CD4-positive, CD25-positive, alpha-beta regulatory T cell (primary cell): ENCODE measurements at regions not wholly inside any gene's neighbourhood (a gene's known extent, or its start where the extent isn't known, plus 50 kb on each side); places are given as distances from the start of the nearest gene placed in this dataset.

Experiments
- ATAC-seq, 2 donors: fragments of 150-1000 bp; cut with Tn5 transposase; one replicate each; pipeline ENCODE4 v1.10.0; 2021; ENCODE audit warnings: low read depth in 2 of 2, moderate number of reproducible peaks in 2 of 2, moderate library complexity in 1 of 2
- DNase-seq, 3 donors: peaks; one replicate each; pipeline versions ENCODE4 v3.0.0 to v3.0.0-alpha.2; 2012 to 2022; ENCODE audit warnings: mixed read lengths in 1 of 3
- H3K27ac ChIP-seq: one replicate; pipeline ENCODE4 v1.7.0; 2013; ENCODE audit warnings: mild to moderate bottlenecking, low read length; ENCODE audit not compliant: insufficient read depth, poor library complexity, severe bottlenecking
- H3K27me3 ChIP-seq: one replicate; pipeline ENCODE4 v1.7.0; 2013; ENCODE audit warnings: low read length; ENCODE audit not compliant: control insufficient read depth, insufficient read depth
- H3K36me3 ChIP-seq: one replicate; pipeline ENCODE4 v1.7.0; 2013; ENCODE audit warnings: mild to moderate bottlenecking, low read length, moderate library complexity; ENCODE audit not compliant: control insufficient read depth, insufficient read depth
- H3K4me1 ChIP-seq: 2 replicates; pipeline ENCODE4 v1.7.0; 2013; ENCODE audit warnings: mild to moderate bottlenecking, low read length; ENCODE audit not compliant: insufficient read depth, control insufficient read depth, poor library complexity, severe bottlenecking
- H3K4me3 ChIP-seq: one replicate; pipeline ENCODE4 v1.7.0; 2013; ENCODE audit warnings: low read depth, mild to moderate bottlenecking, low read length, moderate library complexity
- H3K9me3 ChIP-seq, 2 experiments: 1 replicate in 1 of 2; 2 replicates in 1 of 2; pipeline ENCODE4 v1.7.0; 2013; ENCODE audit warnings: low read length in 2 of 2, mild to moderate bottlenecking in 1 of 2, moderate library complexity in 1 of 2; ENCODE audit not compliant: control insufficient read depth in 2 of 2
- H3K27ac Mint-ChIP-seq, 3 donors: one replicate each; pipeline ENCODE4 v1.8.0; 2020 to 2022; ENCODE audit warnings: mild to moderate bottlenecking in 3 of 3, mixed read lengths in 3 of 3, moderate library complexity in 2 of 3
- H3K27me3 Mint-ChIP-seq: one replicate; pipeline ENCODE4 v1.8.0; 2022; ENCODE audit warnings: mild to moderate bottlenecking, mixed read lengths
- H3K36me3 Mint-ChIP-seq: one replicate; pipeline ENCODE4 v1.8.0; 2020; ENCODE audit warnings: mixed read lengths
- H3K4me1 Mint-ChIP-seq, 4 donors: one replicate each; pipeline ENCODE4 v1.8.0; 2020 to 2022; ENCODE audit warnings: mixed read lengths in 4 of 4, mild to moderate bottlenecking in 1 of 4
- H3K4me3 Mint-ChIP-seq, 4 donors: one replicate each; pipeline ENCODE4 v1.8.0; 2020 to 2022; ENCODE audit warnings: mild to moderate bottlenecking in 4 of 4, mixed read lengths in 4 of 4, moderate library complexity in 3 of 4
- H3K9me3 Mint-ChIP-seq, 7 donors: one replicate each; pipeline ENCODE4 v1.8.0; 2020 to 2022; ENCODE audit warnings: mixed read lengths in 7 of 7, mild to moderate bottlenecking in 3 of 7, moderate library complexity in 2 of 7

DNA sequence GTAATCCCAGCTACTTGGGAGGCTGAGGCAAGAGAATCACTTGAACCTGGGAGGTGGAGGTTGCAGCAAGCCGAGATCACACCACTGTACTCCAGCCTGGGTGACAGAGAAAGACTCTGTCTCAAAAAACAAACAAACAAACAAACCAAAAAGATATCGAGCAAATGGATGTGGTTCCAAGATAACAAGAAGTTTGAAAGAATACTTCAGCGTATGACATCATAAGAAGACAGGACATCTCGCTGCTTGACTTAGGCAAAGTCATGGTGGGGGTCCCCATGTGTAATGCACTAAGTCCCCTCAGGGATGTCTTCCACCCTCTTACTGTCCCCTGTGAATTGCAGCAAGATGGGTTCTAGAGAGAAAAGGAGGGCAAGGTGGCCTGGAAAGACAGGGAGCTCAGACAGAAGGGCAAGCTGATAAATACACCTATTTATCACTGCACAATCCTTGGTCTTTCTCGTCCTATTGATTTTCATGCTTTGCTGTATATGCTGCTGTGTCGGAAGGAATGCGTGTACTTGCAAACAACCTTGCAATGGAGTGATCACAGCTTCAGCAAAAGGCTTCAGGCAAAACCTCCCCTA is 115.0 kb downstream of the BDH1 start:
- Mint-ChIP-seq H3K9me3 (peaks cover 0 to 4% (median 0%) of the 10 kb centered on the region in 7 donors), H3K4me1 (peaks cover 0 to 6% (median 0%) of the 10 kb centered on the region in 4 donors), H3K27me3 (peaks cover 22% of the 10 kb centered on the region), H3K27ac (no peak overlapping the region), H3K36me3 (no peaks in the 10 kb centered on the region), H3K4me3 (no peak overlapping the region)
- Histone ChIP-seq H3K27ac (no peak overlapping the region), H3K27me3 (no peaks in the 10 kb centered on the region), H3K4me1 (no peaks in the 10 kb centered on the region), H3K9me3 (no peaks in the 10 kb centered on the region), H3K36me3 (no peaks in the 10 kb centered on the region), H3K4me3 (no peak overlapping the region)
- no peak for ATAC-seq
- DNase-seq: no peak

DNA sequence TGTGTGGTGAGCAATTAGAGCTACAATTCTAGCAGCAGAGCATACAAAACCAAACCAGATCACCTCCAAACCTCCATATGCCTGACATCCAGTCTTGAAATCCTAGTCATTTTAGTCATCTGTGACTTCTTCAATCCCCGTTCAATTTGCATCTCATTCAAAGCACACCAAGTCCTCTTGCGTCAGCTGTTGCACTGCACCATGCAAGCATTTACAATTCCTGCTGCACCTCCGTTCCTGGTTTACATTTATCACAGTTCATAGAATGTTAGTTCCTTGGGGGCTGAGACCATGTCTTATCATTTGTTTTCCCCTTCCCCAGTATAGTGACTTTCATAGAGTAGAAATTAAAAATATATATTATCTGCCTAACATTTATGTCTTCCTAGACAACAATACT is 116.9 kb downstream of the BDH1 start:
- H3K27ac ChIP-seq: no peak overlapping the region
- no peaks in the 10 kb centered on the region for H3K27me3 ChIP-seq
- ATAC-seq (no peak), DNase-seq (no peak)
- no peaks in the 10 kb centered on the region for H3K4me1 ChIP-seq
- no peaks in the 10 kb centered on the region for H3K9me3 ChIP-seq
- no peak overlapping the region for H3K4me3 Mint-ChIP-seq
- no peaks in the 10 kb centered on the region for H3K36me3 ChIP-seq
- H3K9me3 Mint-ChIP-seq: peaks cover 0 to 1% (median 0%) of the 10 kb centered on the region in 7 donors
- H3K27ac Mint-ChIP-seq: no peak overlapping the region
- no peaks in the 10 kb centered on the region for H3K4me1 Mint-ChIP-seq
- H3K36me3 Mint-ChIP-seq: no peaks in the 10 kb centered on the region
- H3K27me3 Mint-ChIP-seq: peaks cover 19% of the 10 kb centered on the region
- no peak overlapping the region for H3K4me3 ChIP-seq

DNA sequence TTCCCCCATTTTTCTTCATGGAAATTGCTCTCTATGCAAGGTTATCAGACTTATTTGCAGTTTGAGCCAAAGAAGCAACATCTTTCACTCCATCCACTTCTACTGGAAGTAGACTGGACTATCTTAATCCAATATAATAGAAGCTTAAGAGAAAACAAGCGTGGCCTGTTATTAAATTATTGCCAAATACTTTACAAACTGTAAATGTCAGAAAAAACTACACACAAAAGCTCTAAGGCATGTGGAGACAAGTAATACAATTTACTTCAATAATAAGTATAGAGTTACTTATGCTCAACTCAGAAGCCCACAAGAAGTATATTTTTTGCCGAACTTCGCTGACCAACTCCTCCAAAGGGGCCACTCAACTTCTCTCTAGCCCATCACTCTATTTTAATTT is 120.3 kb downstream of the BDH1 start:
- DNase-seq (no peak), ATAC-seq (no peak)
- no peak overlapping the region for H3K4me3 Mint-ChIP-seq
- H3K27me3 ChIP-seq: no peaks in the 10 kb centered on the region
- H3K4me3 ChIP-seq: no peak overlapping the region
- peaks cover 0 to 1% (median 0%) of the 10 kb centered on the region in 7 donors for H3K9me3 Mint-ChIP-seq
- no peaks in the 10 kb centered on the region for H3K9me3 ChIP-seq
- H3K4me1 ChIP-seq: no peaks in the 10 kb centered on the region
- H3K27me3 Mint-ChIP-seq: peaks cover 19% of the 10 kb centered on the region
- no peak overlapping the region for H3K27ac Mint-ChIP-seq
- H3K36me3 ChIP-seq: no peaks in the 10 kb centered on the region
- no peaks in the 10 kb centered on the region for H3K4me1 Mint-ChIP-seq
- H3K27ac ChIP-seq: no peak overlapping the region
- H3K36me3 Mint-ChIP-seq: no peaks in the 10 kb centered on the region

DNA sequence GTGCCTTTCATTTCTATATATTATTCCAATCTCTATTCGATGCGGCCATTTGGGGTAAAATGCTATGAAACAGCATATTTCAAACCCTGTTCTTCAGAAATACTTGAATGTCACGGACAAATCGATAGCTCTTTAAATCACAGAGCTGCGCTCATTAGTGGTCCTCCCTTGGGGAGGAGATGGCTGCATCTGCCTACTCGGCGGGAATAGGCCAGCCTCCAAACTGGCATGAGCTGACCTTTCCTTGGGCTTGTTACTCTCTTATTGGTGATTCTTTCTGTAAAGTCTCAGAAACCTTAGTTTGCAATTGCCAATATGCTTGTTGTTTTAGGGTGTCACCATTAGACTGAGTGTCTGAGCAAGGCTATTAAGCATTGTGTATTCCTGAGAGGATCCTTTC is 120.9 kb downstream of the BDH1 start:
- Histone ChIP-seq H3K4me1 (no peaks in the 10 kb centered on the region), H3K4me3 (no peak overlapping the region), H3K9me3 (no peaks in the 10 kb centered on the region), H3K36me3 (no peaks in the 10 kb centered on the region), H3K27ac (no peak overlapping the region), H3K27me3 (no peaks in the 10 kb centered on the region)
- H3K9me3 Mint-ChIP-seq: peaks cover 0 to 1% (median 0%) of the 10 kb centered on the region in 7 donors
- no peaks in the 10 kb centered on the region for H3K4me1 Mint-ChIP-seq
- H3K36me3 Mint-ChIP-seq: no peaks in the 10 kb centered on the region
- H3K4me3 Mint-ChIP-seq: no peak overlapping the region
- peaks cover 14% of the 10 kb centered on the region for H3K27me3 Mint-ChIP-seq
- no peak overlapping the region for H3K27ac Mint-ChIP-seq
- DNase-seq (no peak), ATAC-seq (no peak)

DNA sequence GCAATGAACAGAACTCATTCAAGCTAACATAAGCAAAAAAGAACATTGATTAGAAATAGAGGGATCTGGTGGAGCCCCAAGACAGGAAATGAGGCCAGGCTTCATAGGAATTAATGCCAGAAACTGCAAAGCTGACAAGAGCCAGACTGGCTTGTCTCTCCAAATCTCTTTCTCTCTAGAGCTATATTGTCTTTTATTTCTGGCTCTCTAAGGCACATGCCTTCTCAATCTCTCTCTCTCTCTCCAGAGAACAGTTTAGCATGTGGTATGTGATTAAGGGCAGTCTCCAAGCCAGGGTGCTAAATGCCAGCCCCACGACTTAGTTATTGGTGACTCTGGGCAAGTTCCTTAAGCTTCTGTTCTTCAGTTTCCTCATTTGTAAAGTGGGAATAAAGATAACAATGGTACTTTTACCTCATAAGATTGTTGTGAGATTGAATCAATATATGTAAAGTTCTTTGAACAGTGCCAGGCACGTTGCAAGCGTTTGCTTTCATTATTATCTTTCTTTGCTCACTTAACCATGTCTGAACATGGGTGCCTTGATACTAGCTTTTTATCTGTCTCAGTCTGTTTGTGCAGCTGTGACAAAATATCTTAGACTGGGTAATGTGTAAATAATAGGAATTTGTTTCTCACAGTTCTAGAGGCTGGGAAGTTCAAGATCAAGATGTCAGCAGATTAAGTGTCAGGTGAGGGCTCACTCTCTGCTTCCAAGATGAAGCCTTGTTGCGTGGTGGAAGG is 123.2 kb downstream of the BDH1 start:
- no peak overlapping the region for H3K27ac ChIP-seq
- DNase-seq (no peak), ATAC-seq (no peak)
- no peaks in the 10 kb centered on the region for H3K9me3 ChIP-seq
- Mint-ChIP-seq H3K4me3 (no peak overlapping the region), H3K9me3 (no peaks in the 10 kb centered on the region), H3K27me3 (peaks cover 27% of the 10 kb centered on the region), H3K4me1 (peaks cover 9 to 16% (median 10%) of the 10 kb centered on the region in 4 donors), H3K27ac (peak overlapping the region in 2 of 3 donors; percentile 31 to 40), H3K36me3 (no peaks in the 10 kb centered on the region)
- peaks cover 9% of the 10 kb centered on the region for H3K4me1 ChIP-seq
- no peaks in the 10 kb centered on the region for H3K27me3 ChIP-seq
- H3K36me3 ChIP-seq: no peaks in the 10 kb centered on the region
- no peak overlapping the region for H3K4me3 ChIP-seq

DNA sequence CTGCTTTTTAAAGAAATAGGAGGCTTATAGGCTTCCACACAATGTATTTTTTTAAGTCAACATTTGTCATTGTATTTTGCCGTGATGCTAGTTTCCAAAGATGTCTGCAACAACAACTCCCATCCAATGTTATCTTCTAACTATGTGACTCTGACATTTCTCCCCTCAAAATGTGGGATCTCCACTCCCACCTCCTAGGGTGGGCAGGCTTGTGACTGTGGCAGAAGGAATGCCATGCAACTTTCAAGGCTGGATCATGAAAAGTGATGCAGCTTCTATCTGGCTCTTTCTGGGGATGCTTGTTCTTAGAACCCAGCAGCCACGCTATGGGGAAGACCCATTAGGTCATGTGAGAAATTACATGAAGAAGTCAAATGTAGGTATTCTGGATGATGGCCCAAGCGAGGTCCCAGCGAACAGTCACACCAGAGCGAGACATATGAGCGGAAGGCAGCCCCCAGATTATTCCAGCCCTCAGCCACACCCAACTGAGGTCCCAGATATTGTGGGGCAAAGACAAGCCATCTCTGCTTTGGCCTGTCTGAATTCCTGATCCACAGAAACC is 124.3 kb downstream of the BDH1 start:
- Mint-ChIP-seq H3K27ac (no peak overlapping the region), H3K27me3 (peaks cover 27% of the 10 kb centered on the region)
- no peaks in the 10 kb centered on the region for H3K36me3 ChIP-seq

DNA sequence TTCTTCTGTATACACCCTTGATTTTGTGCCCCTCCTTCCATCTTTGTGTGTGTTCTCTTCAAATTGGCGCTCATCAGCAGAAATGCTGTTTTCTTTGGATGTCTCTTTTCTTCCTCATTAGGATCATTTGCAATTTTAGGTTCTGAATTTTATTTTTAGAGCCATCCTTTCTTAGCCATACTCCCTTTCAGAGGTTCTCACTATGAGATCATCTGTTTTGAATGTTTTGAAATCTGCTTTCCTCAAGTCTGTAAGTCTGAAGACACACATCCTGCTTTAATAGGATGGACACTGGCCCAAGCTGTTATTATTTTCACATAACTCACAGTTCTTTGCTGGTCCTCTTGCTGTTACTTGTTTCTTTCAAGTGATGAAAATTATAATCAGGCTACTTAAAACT is 124.8 kb downstream of the BDH1 start:
- H3K4me3 ChIP-seq: no peak overlapping the region
- H3K9me3 ChIP-seq: no peaks in the 10 kb centered on the region
- no peaks in the 10 kb centered on the region for H3K36me3 Mint-ChIP-seq
- H3K9me3 Mint-ChIP-seq: no peaks in the 10 kb centered on the region
- H3K27ac Mint-ChIP-seq: no peak overlapping the region
- no peaks in the 10 kb centered on the region for H3K27me3 ChIP-seq
- no peak for ATAC-seq
- no peak for DNase-seq
- no peak overlapping the region for H3K27ac ChIP-seq
- H3K4me1 Mint-ChIP-seq: peaks cover 9 to 18% (median 10%) of the 10 kb centered on the region in 4 donors
- H3K4me1 ChIP-seq: peaks cover 9% of the 10 kb centered on the region
- no peaks in the 10 kb centered on the region for H3K36me3 ChIP-seq
- H3K4me3 Mint-ChIP-seq: no peak overlapping the region
- H3K27me3 Mint-ChIP-seq: peaks cover 27% of the 10 kb centered on the region

More for the DNA sequence above, 124.3 kb downstream of the BDH1 start:
- peaks cover 9% of the 10 kb centered on the region for H3K4me1 ChIP-seq
- Mint-ChIP-seq H3K4me3 (no peak overlapping the region), H3K9me3 (no peaks in the 10 kb centered on the region), H3K36me3 (no peaks in the 10 kb centered on the region), H3K4me1 (peaks cover 9 to 18% (median 10%) of the 10 kb centered on the region in 4 donors)
- H3K9me3 ChIP-seq: no peaks in the 10 kb centered on the region
- no peak overlapping the region for H3K27ac ChIP-seq
- ATAC-seq: no peak
- no peak overlapping the region for H3K4me3 ChIP-seq
- H3K27me3 ChIP-seq: no peaks in the 10 kb centered on the region
- no peak for DNase-seq
